GM13977 (cell line): ENCODE measurements at regions not wholly inside any gene's neighbourhood (a gene's known extent, or its start where the extent isn't known, plus 50 kb on each side); places are given as distances from the start of the nearest gene placed in this dataset.

ENCODE experiments used
- DNase-seq: peaks from one replicate; pipeline ENCODE4 v3.0.0; 2012; ENCODE audit warnings: low spot score
- in situ Hi-C: fragments of 300-500 bp; cut with MboI; formaldehyde crosslinking; loops from one replicate; pipeline ENCODE4 v1.12.0; 2022; ENCODE audit warnings: low sequenced_read_pairs, low pct_unique_long_range_greater_than_20kb, mixed read lengths, inconsistent platforms; ENCODE audit not compliant: unreplicated experiment
- TF ChIP-seq, protein P1 (sequence below): IDR thresholded peaks from 2 replicates; pipeline ENCODE4 v1.5.1; 2012; ENCODE audit warnings: mild to moderate bottlenecking, control low read depth; ENCODE audit not compliant: insufficient read depth; ENCODE audit errors: extremely low read depth, missing control alignments

- in situ Hi-C loops: no loop called here
- TF ChIP-seq, protein P1, sequence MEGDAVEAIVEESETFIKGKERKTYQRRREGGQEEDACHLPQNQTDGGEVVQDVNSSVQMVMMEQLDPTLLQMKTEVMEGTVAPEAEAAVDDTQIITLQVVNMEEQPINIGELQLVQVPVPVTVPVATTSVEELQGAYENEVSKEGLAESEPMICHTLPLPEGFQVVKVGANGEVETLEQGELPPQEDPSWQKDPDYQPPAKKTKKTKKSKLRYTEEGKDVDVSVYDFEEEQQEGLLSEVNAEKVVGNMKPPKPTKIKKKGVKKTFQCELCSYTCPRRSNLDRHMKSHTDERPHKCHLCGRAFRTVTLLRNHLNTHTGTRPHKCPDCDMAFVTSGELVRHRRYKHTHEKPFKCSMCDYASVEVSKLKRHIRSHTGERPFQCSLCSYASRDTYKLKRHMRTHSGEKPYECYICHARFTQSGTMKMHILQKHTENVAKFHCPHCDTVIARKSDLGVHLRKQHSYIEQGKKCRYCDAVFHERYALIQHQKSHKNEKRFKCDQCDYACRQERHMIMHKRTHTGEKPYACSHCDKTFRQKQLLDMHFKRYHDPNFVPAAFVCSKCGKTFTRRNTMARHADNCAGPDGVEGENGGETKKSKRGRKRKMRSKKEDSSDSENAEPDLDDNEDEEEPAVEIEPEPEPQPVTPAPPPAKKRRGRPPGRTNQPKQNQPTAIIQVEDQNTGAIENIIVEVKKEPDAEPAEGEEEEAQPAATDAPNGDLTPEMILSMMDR: no peak
- no peak for DNase-seq
Measured at GRCh38 chr2:19738707-19739106, 163.1 kb downstream of the TTC32 start.

DNA sequence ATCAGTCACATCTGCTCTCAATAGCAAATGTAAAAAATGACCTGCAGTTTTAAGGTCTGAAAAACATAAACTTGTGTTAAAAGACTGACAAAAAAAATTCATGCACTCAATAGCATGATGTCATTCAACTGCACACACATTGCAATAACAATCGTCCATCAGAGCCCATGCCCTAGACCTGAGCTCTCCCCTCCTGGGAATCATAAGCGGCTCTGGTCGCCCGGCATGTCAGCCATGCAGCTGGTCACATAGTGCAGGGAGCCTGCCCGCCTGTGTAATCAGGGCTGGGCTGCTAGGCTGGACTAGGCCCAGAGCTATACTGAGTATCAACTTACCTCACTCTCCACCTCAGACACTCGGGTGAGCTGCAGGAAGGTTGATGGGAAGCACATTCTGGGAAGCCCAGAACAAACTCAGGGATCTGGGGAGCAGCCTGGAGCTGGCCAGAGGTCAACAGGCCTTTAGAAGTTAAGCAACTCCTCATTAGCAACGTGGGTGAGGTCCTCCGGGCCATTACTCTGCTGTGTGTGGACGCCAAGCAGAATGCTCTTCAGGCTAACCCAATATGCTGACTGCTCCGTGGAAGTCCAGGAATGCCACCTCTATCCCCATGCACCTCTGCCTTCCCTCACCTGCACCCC, 165.5 kb downstream of the TTC32 start:
- no peak for DNase-seq
- in situ Hi-C loops: no loop called here
- TF ChIP-seq, protein P1: no peak

DNA sequence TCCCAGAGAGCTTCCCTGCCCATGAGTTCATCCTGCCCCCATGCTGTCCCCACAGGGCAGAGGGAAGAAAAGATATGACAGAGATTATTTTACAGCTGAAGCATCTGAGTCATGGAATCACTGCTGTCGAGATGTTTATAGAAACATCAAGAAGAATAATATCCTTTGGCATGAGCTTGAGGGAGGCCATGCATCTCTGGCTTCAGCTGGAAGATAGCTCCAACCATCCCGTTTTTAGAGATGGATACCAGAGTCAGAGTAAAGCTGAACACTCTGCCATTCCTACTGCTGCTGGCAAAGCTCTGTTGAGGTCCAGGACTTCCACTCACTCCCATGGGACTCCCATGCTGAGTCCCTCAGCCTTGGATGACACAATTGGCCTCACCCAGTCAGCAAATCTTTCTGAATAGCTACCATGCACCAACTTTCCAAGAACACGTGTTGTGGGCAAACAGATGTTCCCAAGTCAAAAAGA, 167.8 kb downstream of the TTC32 start:
- no peak for DNase-seq
- in situ Hi-C loops: no loop called here
- TF ChIP-seq, protein P1: no peak

DNA sequence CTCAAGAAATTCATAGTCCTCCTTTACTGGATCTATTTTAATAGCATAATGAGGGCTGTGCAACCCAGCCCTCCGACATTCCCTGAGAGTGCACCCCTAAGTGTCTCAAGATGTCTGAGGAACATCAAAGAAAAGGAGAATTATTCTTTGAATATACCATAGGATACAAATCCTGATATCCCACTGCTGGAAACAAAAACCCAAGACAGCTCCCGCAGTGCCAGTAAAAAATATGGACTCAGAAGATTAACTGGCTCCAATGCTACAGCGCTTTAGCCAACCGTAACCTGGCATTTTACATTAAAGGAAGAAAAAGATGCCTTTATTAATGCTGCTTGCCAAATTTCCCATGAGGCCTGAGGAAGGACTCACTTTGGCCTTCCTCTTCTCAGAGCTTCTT, 168.4 kb downstream of the TTC32 start:
- TF ChIP-seq, protein P1: no peak
- no peak for DNase-seq
- in situ Hi-C loops: no loop called here

DNA sequence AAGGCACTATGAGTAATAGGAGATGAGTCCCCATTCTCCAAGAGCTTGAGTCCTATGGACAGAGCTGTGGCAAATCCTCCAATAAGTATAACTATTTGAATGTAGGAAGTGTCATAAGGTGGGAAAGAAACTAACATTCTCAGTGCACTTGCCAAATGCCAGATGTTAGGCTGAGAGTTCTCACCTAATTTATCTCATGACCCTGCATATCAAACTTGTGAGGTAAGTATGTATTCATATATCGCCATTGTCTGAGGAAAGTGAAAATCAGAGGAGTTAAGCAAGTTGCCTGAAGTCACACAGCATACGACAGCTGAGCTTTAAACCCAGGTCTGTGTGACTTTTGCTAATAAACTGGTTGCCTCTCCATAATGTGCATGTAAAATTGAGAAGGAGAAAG, 169.5 kb downstream of the TTC32 start:
- TF ChIP-seq, protein P1: no peak
- DNase-seq: no peak
- in situ Hi-C loops: no loop called here

DNA sequence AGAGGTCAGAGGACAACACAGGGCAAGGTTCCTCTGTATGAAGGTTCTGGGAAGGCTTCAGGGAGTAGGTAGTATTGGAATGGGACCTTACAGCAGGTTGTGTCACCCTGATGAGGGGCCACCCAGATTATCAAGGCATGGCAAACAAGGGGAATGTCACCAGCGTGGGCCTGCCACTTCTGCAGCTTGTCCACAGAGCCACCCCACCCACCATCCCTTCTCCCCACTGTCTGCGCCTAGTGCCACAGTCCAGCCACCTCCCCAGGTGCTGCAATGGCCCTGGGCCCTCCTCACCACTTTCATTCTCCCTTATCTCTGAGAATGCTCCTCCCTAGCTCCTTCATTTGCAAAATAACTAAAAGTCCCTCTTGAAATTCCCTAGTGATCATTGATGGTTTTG, 170.3 kb downstream of the TTC32 start:
- TF ChIP-seq, protein P1: no peak
- in situ Hi-C loops: no loop called here
- DNase-seq: no peak
